Esophagus muscularis mucosa (tissue), 4 donors: ENCODE measurements at regions not wholly inside any gene's neighbourhood (a gene's known extent, or its start where the extent isn't known, plus 50 kb on each side); places are given as distances from the start of the nearest gene placed in this dataset.

Source experiments
- EP300 ChIP-seq: sonication (generic); formaldehyde crosslinking; IDR thresholded peaks from one replicate; pipeline ENCODE4 v1.6.1; 2017; ENCODE audit warnings: antibody characterized with exemption
- POLR2A ChIP-seq: fragments of 450-650 bp; IDR thresholded peaks from one replicate; pipeline ENCODE4 v1.6.1; 2017; ENCODE audit warnings: antibody characterized with exemption, moderate library complexity, mild to moderate bottlenecking, low read depth
- POLR2AphosphoS5 ChIP-seq, 2 donors: sonication (generic); formaldehyde crosslinking; IDR thresholded peaks; one replicate each; pipeline ENCODE4 v1.6.1; 2017; ENCODE audit warnings: antibody characterized with exemption in 2 of 2
- TF ChIP-seq, protein P1 (sequence below), 3 experiments: fragments of 200-600 bp in 2 of 3; fragments of 450-650 bp in 1 of 3; sonication (generic) in 2 of 3; IDR thresholded peaks; one replicate each; pipeline ENCODE4 v1.5.1; 2017 to 2019; ENCODE audit warnings: antibody characterized with exemption in 3 of 3, mild to moderate bottlenecking in 2 of 3, moderate library complexity in 1 of 3

DNA sequence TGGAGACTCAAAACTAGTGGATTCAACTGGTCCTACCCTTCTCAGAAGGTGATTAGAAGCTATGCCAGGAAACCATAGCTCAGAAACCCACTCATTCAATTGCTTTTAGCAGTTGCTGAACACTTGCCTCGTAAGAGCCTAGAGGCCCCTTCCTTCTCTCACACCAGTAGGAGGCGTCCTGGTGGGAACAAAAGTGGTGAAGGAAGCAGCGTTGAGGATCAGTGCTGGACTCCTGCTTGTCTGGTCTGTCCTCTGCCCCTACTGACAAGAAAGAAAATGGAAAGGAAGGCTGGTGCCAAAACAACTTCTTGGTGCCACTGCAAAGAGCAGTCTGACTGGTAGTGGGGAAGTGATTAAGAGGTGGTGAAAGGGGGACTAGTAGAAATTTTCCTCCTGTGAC is 269.7 kb downstream of the LMO4 start:
- no peak for TF ChIP-seq EP300
- no peak for TF ChIP-seq POLR2A
- TF ChIP-seq, protein P1, sequence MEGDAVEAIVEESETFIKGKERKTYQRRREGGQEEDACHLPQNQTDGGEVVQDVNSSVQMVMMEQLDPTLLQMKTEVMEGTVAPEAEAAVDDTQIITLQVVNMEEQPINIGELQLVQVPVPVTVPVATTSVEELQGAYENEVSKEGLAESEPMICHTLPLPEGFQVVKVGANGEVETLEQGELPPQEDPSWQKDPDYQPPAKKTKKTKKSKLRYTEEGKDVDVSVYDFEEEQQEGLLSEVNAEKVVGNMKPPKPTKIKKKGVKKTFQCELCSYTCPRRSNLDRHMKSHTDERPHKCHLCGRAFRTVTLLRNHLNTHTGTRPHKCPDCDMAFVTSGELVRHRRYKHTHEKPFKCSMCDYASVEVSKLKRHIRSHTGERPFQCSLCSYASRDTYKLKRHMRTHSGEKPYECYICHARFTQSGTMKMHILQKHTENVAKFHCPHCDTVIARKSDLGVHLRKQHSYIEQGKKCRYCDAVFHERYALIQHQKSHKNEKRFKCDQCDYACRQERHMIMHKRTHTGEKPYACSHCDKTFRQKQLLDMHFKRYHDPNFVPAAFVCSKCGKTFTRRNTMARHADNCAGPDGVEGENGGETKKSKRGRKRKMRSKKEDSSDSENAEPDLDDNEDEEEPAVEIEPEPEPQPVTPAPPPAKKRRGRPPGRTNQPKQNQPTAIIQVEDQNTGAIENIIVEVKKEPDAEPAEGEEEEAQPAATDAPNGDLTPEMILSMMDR (IDR thresholded peaks at IDR 0.05): no peak
- no peak for TF ChIP-seq POLR2AphosphoS5 (IDR thresholded peaks at IDR 0.05)
